GM21737 (cell line): ENCODE measurements at regions not wholly inside any gene's neighbourhood (a gene's known extent, or its start where the extent isn't known, plus 50 kb on each side); places are given as distances from the start of the nearest gene placed in this dataset.

Experiments used
- ATAC-seq: cut with Tn5 transposase; IDR thresholded peaks from one replicate; pipeline ENCODE4 v1.9.1; 2021; ENCODE audit warnings: mild to moderate bottlenecking, moderate library complexity; ENCODE audit not compliant: unreplicated experiment

DNA sequence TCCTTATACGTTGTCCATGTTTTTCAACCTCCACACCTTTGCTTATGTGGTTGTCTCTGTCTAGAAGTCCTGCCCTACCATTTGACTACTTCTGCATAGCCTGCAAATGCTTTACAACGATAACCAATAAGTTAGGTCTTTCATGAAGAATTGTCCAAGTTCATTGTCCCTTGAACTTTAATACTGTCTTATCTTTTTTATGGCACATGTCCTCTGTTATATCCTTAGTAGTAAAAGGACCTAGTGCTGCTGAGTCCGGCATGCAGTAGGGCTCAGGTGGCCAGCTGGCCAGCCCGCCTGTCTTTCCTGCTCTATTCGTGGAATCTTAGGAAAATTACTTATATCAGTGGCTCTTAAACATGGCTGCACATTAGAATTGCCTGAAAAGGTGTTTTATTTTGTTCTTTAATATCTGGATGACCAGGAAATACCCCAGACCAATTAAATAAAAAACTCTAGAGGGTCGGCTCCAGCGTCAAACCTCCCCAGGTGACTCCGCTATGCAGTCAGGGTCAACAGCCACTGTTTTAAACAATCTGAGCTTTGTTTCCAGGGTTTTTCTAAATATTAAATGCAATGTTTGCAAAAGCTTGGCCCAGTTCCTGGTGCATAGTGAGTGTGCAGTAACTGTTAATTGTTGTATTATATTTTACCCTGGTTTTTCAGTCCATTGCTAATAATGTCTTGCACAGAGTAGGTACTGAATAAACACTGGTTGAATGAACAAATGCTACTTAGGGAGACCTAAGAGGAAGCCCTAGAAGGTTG is 64.6 kb upstream of the SESN3 start:
- ATAC-seq, result no peak

- ATAC-seq, result no peak
These were observed 63.7 kb upstream of the SESN3 start for GRCh38 chr11:95294701-95295100.

- no peak for ATAC-seq
These were observed 62.1 kb upstream of the SESN3 start for GRCh38 chr11:95293116-95293515.

DNA sequence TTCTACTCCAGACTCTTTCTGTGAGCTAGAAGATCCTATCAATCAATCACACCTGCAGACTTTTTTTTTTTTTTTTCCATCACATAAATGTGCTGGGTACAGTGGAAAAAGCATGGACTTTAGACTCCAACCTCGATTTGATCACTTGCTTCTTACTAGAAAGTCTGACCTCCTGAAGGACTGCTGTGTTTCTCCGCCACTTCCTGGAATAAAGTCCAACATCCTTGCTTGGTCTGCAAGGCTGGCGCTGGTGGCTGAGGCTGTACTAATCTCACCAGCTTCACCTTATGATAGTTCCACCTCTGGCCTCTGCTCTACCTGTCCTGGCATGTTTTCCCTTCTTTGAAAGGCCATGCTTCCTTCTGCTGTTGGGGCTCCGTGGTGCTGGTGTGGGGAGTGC is 60.9 kb upstream of the SESN3 start:
- no peak for ATAC-seq

DNA sequence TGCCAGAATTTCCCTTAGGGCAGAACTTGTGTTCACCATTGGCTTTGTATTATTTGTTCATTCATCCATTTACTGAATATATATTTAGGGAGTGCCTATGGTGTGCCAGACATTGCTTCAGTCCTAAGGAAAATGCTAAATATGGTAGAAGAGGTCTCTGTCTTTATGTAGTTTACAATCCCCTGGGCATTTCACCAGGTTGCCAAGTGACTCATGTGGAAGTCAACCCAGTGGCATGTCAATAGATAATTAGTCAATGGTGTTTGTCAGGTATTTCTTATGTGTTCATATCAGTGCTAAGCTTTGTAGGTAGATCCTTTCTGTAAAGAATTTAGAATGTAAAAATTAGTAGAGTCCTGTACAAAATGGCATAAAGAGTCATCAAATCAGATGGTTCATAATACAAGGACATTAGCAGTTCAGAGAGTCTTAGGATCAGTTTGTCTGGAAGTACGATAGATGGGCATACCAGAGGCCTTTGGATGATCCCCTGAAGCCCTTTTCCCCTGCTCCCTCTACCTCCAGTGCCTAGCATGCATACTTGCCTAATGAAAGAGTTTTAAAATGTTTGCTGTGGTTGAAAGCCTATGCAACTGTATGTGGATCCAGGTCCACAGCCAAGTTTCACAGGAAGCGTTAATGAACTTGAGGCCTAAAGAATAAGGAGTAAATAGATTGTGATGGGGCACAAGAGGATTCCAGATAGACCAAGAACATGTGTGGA is 58.5 kb upstream of the SESN3 start:
- no peak for ATAC-seq

GRCh38 chr11:95284057-95285052 is 53.4 kb upstream of the SESN3 start:
- ATAC-seq, result no peak

DNA sequence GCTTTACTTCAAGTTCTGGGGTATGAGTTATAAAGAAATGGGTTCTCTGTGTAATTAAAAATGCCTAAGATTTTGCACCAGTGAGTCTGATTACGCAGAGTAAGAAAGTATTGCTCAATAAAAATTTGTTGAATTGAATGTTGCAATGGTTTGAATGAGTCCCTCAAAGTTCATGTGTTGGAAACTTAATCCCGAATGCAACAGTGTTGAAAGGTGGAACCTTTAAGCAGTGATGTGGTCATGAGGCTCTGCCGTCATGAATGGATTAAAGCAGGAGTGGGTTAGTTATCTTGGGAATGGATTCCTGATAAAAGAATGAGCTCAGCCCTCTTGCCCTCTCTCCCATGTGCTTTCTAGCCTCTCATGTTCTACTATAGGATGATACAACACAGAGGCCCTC is 52.6 kb upstream of the SESN3 start:
- ATAC-seq, result no peak

- ATAC-seq, result no peak
These were observed 52.1 kb upstream of the SESN3 start for GRCh38 chr11:95283146-95283545.

- no peak for ATAC-seq
These were observed 51.3 kb upstream of the SESN3 start for GRCh38 chr11:95282291-95282751.
